Keratinocyte (primary cell): ENCODE measurements at regions not wholly inside any gene's neighbourhood (a gene's known extent, or its start where the extent isn't known, plus 50 kb on each side); places are given as distances from the start of the nearest gene placed in this dataset.

Experiments used
- EZH2 ChIP-seq: IDR thresholded peaks from one replicate; pipeline ENCODE4 v1.6.1; 2012; ENCODE audit warnings: inconsistent platforms, mild to moderate bottlenecking, low read length, moderate library complexity
- TF ChIP-seq, protein P1 (sequence below), 3 experiments: IDR thresholded peaks in 1 of 3; conservative IDR thresholded peaks in 1 of 3; optimal IDR thresholded peaks in 1 of 3; 2 replicates in 2 of 3; 3 replicates in 1 of 3; pipeline versions ENCODE3 to v1.5.1; 2011; ENCODE audit warnings: low read length in 3 of 3, mild to moderate bottlenecking in 3 of 3, moderate library complexity in 2 of 3, control low read depth in 1 of 3, inconsistent platforms in 1 of 3; ENCODE audit not compliant: insufficient read depth in 2 of 3; ENCODE audit errors: extremely low read depth in 1 of 3

DNA sequence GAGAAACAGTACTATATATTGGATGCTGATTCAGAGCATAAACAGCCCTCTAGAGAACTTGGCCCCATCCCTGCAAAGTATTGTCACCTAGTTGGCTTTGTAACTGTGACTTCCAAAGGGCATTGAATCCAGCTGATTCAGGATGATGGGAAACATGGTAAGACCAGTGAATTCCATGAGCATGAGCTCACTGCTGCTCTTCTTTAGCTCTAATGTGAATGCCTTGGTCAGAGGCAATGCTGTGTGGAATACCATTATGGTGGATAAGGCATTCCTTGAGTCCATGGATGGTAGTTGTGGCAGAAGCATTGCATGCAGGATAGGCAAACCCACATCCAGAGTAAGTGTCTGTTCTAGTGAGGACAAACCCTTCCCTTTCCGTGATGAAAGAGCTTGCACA lies 365.6 kb upstream of the EDA2R start:
- TF ChIP-seq EZH2, result no peak
- TF ChIP-seq, protein P1, sequence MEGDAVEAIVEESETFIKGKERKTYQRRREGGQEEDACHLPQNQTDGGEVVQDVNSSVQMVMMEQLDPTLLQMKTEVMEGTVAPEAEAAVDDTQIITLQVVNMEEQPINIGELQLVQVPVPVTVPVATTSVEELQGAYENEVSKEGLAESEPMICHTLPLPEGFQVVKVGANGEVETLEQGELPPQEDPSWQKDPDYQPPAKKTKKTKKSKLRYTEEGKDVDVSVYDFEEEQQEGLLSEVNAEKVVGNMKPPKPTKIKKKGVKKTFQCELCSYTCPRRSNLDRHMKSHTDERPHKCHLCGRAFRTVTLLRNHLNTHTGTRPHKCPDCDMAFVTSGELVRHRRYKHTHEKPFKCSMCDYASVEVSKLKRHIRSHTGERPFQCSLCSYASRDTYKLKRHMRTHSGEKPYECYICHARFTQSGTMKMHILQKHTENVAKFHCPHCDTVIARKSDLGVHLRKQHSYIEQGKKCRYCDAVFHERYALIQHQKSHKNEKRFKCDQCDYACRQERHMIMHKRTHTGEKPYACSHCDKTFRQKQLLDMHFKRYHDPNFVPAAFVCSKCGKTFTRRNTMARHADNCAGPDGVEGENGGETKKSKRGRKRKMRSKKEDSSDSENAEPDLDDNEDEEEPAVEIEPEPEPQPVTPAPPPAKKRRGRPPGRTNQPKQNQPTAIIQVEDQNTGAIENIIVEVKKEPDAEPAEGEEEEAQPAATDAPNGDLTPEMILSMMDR (optimal IDR thresholded peaks at IDR 0.05 in 1 of 3, IDR thresholded peaks at IDR 0.05 in 1 of 3, conservative IDR thresholded peaks at IDR 0.05 in 1 of 3; ENCODE audit: extremely low read depth in 1 of 3, insufficient read depth in 2 of 3, low read length in 3 of 3), result no peak
